ENCODE measurements at regions not wholly inside any gene's neighbourhood (a gene's known extent, or its start where the extent isn't known, plus 50 kb on each side); places are given as distances from the start of the nearest gene placed in this dataset.

DNA sequence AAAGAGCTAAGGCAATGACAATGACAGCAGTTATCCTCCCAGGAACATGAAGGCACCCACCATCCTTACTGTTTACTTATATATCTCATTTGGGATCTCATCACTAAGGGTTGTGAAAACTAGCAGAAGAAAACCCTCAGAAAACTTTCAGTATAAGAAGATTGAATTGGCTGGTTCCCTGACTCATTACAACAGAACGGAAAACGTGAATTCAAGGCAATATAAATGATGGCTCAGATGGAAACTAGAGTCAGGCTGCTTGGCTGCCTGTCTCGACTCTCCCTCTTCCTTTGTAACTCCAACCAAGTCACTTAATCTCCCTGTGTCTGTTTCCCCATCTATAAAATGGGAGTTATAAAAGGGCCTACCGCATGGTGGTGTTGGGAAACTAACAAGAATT lies 387.1 kb upstream of the JARID2 start:
- TF ChIP-seq, protein P1, sequence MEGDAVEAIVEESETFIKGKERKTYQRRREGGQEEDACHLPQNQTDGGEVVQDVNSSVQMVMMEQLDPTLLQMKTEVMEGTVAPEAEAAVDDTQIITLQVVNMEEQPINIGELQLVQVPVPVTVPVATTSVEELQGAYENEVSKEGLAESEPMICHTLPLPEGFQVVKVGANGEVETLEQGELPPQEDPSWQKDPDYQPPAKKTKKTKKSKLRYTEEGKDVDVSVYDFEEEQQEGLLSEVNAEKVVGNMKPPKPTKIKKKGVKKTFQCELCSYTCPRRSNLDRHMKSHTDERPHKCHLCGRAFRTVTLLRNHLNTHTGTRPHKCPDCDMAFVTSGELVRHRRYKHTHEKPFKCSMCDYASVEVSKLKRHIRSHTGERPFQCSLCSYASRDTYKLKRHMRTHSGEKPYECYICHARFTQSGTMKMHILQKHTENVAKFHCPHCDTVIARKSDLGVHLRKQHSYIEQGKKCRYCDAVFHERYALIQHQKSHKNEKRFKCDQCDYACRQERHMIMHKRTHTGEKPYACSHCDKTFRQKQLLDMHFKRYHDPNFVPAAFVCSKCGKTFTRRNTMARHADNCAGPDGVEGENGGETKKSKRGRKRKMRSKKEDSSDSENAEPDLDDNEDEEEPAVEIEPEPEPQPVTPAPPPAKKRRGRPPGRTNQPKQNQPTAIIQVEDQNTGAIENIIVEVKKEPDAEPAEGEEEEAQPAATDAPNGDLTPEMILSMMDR (IDR thresholded peaks at IDR 0.05): no peak
- no peak for TF ChIP-seq NRF1 (IDR thresholded peaks at IDR 0.05; ENCODE audit: low read depth, low read length)
- TF ChIP-seq, protein P2, sequence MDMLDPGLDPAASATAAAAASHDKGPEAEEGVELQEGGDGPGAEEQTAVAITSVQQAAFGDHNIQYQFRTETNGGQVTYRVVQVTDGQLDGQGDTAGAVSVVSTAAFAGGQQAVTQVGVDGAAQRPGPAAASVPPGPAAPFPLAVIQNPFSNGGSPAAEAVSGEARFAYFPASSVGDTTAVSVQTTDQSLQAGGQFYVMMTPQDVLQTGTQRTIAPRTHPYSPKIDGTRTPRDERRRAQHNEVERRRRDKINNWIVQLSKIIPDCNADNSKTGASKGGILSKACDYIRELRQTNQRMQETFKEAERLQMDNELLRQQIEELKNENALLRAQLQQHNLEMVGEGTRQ (IDR thresholded peaks at IDR 0.05; ENCODE audit: borderline replicate concordance, low read depth, low read length): no peak
- no peak for TF ChIP-seq ELF1 (IDR thresholded peaks at IDR 0.05)
- TF ChIP-seq MXI1 (IDR thresholded peaks at IDR 0.05; ENCODE audit: low read depth, low read length): no peak
- no peak for TF ChIP-seq YY1 (IDR thresholded peaks at IDR 0.05; ENCODE audit: low read depth)
- no peak for TF ChIP-seq RCOR1 (IDR thresholded peaks at IDR 0.05; ENCODE audit: low read length)

Data from SK-N-SH (cell line).